Stomach (tissue), 8 donors: ENCODE measurements at regions not wholly inside any gene's neighbourhood (a gene's known extent, or its start where the extent isn't known, plus 50 kb on each side); places are given as distances from the start of the nearest gene placed in this dataset.
A peak's percentile ranks its signal among the peaks of the same experiment; 100 is the strongest.

Experiments
- DNase-seq, 2 donors: peaks; one replicate each; pipeline versions ENCODE4 v3.0.0 to v3.0.0-alpha.2; 2013 to 2019
- H3K27ac ChIP-seq, 5 donors: fragments of 200-600 bp in 4 of 5; sonication (generic) in 4 of 5; one replicate each; pipeline ENCODE4 v1.5.1; 2013 to 2019; ENCODE audit warnings: mild to moderate bottlenecking in 1 of 5, moderate library complexity in 1 of 5
- H3K27me3 ChIP-seq, 3 donors: fragments of 200-600 bp; sonication (generic); one replicate each; pipeline ENCODE4 v1.5.1; 2017 to 2019; ENCODE audit warnings: mixed run types in 1 of 3
- H3K36me3 ChIP-seq, 4 donors: fragments of 200-600 bp; sonication (generic); 1 replicate in 3 of 4; 2 replicates in 1 of 4; pipeline ENCODE4 v1.5.1; 2016 to 2019
- H3K4me1 ChIP-seq, 4 donors: fragments of 200-600 bp; sonication (generic); one replicate each; pipeline ENCODE4 v1.5.1; 2016 to 2019
- H3K4me3 ChIP-seq, 4 donors: fragments of 200-600 bp; sonication (generic) in 3 of 4; one replicate each; pipeline ENCODE4 v1.5.1; 2016 to 2019; ENCODE audit warnings: mild to moderate bottlenecking in 1 of 4
- H3K9me3 ChIP-seq, 4 donors: fragments of 200-600 bp; sonication (generic); one replicate each; pipeline ENCODE4 v1.5.1; 2016 to 2019
- CTCF ChIP-seq, 7 experiments: fragments of 450-650 bp in 4 of 7; fragments of 200-600 bp in 3 of 7; sonication (generic) in 3 of 7; IDR thresholded peaks; one replicate each; pipeline ENCODE4 v1.5.1; 2016 to 2019; ENCODE audit warnings: antibody characterized with exemption in 7 of 7, control low read depth in 2 of 7, mild to moderate bottlenecking in 1 of 7
- EP300 ChIP-seq: sonication (generic); formaldehyde crosslinking; IDR thresholded peaks from one replicate; pipeline ENCODE4 v1.6.1; 2017; ENCODE audit warnings: antibody characterized with exemption
- POLR2A ChIP-seq, 4 donors: fragments of 450-650 bp; IDR thresholded peaks; one replicate each; pipeline ENCODE4 v1.6.1; 2016; ENCODE audit warnings: antibody characterized with exemption in 4 of 4, control low read depth in 2 of 4, mild to moderate bottlenecking in 1 of 4, moderate library complexity in 1 of 4
- POLR2AphosphoS5 ChIP-seq, 3 donors: sonication (generic); formaldehyde crosslinking; IDR thresholded peaks; one replicate each; pipeline ENCODE4 v1.6.1; 2016; ENCODE audit warnings: antibody characterized with exemption in 3 of 3
- WGBS, 5 donors: extraction: QIAGEN DNeasy Blood & Tissue Kit in 3 of 5; methylation state at CpG; one replicate each; pipeline versions ENCODE4 v1.1.5 to v1.1.7; 2013 to 2018; 5-methylcytosine and 5-hydroxymethylcytosine counted together
- intact Hi-C: fragments of 100-400 bp; cut with DNase I; formaldehyde crosslinking; loops from one replicate; pipeline ENCODE4 v1.15.1; 2023; ENCODE audit warnings: low total_unique reads
- donor health status: healthy with polysubstance abuse.
- donor health status: Bipolar disorder and iron deficiency.
- donor health status: healthy.

GRCh38 chr2:172671501-172671900, 64.1 kb upstream of the RAPGEF4 start:
- Histone ChIP-seq H3K4me3 (no peak overlapping the region), H3K4me1 (peaks cover 0 to 18% (median 3%) of the 10 kb centered on the region in 4 donors), H3K9me3 (peaks cover 0 to 11% (median 4%) of the 10 kb centered on the region in 4 donors), H3K27me3 (no peaks in the 10 kb centered on the region), H3K36me3 (no peaks in the 10 kb centered on the region), H3K27ac (no peak overlapping the region)
- intact Hi-C loops: no loop called here
- no peak for DNase-seq
- TF ChIP-seq POLR2A (IDR thresholded peaks at IDR 0.05): no peak
- no peak for TF ChIP-seq POLR2AphosphoS5 (IDR thresholded peaks at IDR 0.05)
- TF ChIP-seq EP300: no peak
- TF ChIP-seq CTCF (IDR thresholded peaks at IDR 0.05): no peak
- 43 to 66% (median 53%) methylated on average over 1 of the region's 1 CpG for WGBS, 5 donors

- Histone ChIP-seq H3K27me3 (no peaks in the 10 kb centered on the region), H3K27ac (no peak overlapping the region), H3K9me3 (peaks cover 0 to 10% (median 4%) of the 10 kb centered on the region in 4 donors), H3K36me3 (no peaks in the 10 kb centered on the region), H3K4me1 (peaks cover 0 to 18% (median 3%) of the 10 kb centered on the region in 4 donors), H3K4me3 (no peak overlapping the region)
- no peak for DNase-seq
- TF ChIP-seq POLR2A (IDR thresholded peaks at IDR 0.05) (no peak), POLR2AphosphoS5 (IDR thresholded peaks at IDR 0.05) (no peak), EP300 (no peak), CTCF (IDR thresholded peaks at IDR 0.05) (no peak)
- WGBS, 5 donors: 41 to 61% (median 56%) methylated on average over 1 of the region's 1 CpG
- intact Hi-C loops: no loop called here
Observed at GRCh38 chr2:172672114-172672513, 63.5 kb upstream of the RAPGEF4 start.

GRCh38 chr2:172673056-172673683, 62.5 kb upstream of the RAPGEF4 start:
- Histone ChIP-seq H3K27me3 (no peaks in the 10 kb centered on the region), H3K9me3 (peaks cover 0 to 10% (median 4%) of the 10 kb centered on the region in 4 donors), H3K4me3 (no peak overlapping the region), H3K36me3 (no peaks in the 10 kb centered on the region), H3K4me1 (peaks cover 0 to 21% (median 3%) of the 10 kb centered on the region in 4 donors), H3K27ac (no peak overlapping the region)
- DNase-seq: peak; percentile 29 to 63
- no peak for TF ChIP-seq POLR2AphosphoS5 (IDR thresholded peaks at IDR 0.05)
- no peak for TF ChIP-seq EP300
- 51 to 67% (median 60%) methylated on average over 6 of the region's 6 CpGs for WGBS, 5 donors
- intact Hi-C loops: no loop called here

GRCh38 chr2:172674034-172674967, 61.3 kb upstream of the RAPGEF4 start:
- Histone ChIP-seq H3K27me3 (no peaks in the 10 kb centered on the region), H3K36me3 (no peaks in the 10 kb centered on the region), H3K4me3 (no peak overlapping the region), H3K9me3 (peaks cover 0 to 10% (median 4%) of the 10 kb centered on the region in 4 donors), H3K4me1 (peaks cover 0 to 21% (median 3%) of the 10 kb centered on the region in 4 donors), H3K27ac (no peak overlapping the region)
- peak; percentile 60 to 70 for DNase-seq
- 50 to 61% (median 53%) methylated on average over 38 to 39 of the region's 39 CpGs for whole genome bisulfite sequencing, 5 donors
- intact Hi-C loops: no loop called here
- peak in 5 of 7 experiments; percentile 20 to 59 (median 39) for TF ChIP-seq CTCF (IDR thresholded peaks at IDR 0.05)
- TF ChIP-seq EP300: no peak
